Loucy (cell line): ENCODE measurements at regions not wholly inside any gene's neighbourhood (a gene's known extent, or its start where the extent isn't known, plus 50 kb on each side); places are given as distances from the start of the nearest gene placed in this dataset.

ENCODE experiments used
- H2AFZ ChIP-seq: fragments of 200-600 bp; sonication (generic); 2 replicates; pipeline ENCODE4 v1.6.0; 2016; ENCODE audit warnings: antibody characterized with exemption, mild to moderate bottlenecking, low read length, moderate library complexity
- H3F3A ChIP-seq: fragments of 200-600 bp; 2 replicates; pipeline ENCODE4 v1.6.0; 2016; ENCODE audit warnings: antibody characterized with exemption, low read depth, mild to moderate bottlenecking
- H3K27me3 ChIP-seq: fragments of 200-600 bp; sonication (generic); 2 replicates; pipeline ENCODE4 v1.6.1; 2014; ENCODE audit warnings: low read length, mild to moderate bottlenecking; ENCODE audit not compliant: insufficient read depth, poor library complexity, severe bottlenecking
- H3K36me3 ChIP-seq: fragments of 200-600 bp; sonication (generic); 2 replicates; pipeline ENCODE4 v1.6.1; 2016; ENCODE audit warnings: low read length; ENCODE audit not compliant: insufficient read depth
- H3K4me1 ChIP-seq: fragments of 200-600 bp; sonication (generic); 2 replicates; pipeline ENCODE4 v1.5.1; 2014; ENCODE audit warnings: low read length, mild to moderate bottlenecking; ENCODE audit not compliant: insufficient read depth, poor library complexity, severe bottlenecking
- H3K4me2 ChIP-seq: fragments of 200-600 bp; sonication (generic); 2 replicates; pipeline ENCODE4 v1.6.0; 2014; ENCODE audit warnings: antibody characterized with exemption, low read length, low read depth, mild to moderate bottlenecking; ENCODE audit not compliant: poor library complexity, severe bottlenecking
- H3K4me3 ChIP-seq: fragments of 200-600 bp; sonication (generic); 2 replicates; pipeline ENCODE4 v1.5.1; 2014; ENCODE audit warnings: low read length, mild to moderate bottlenecking, mixed read lengths; ENCODE audit not compliant: poor library complexity, severe bottlenecking
- H3K79me2 ChIP-seq: fragments of 200-600 bp; sonication (generic); 2 replicates; pipeline ENCODE4 v1.6.1; 2014; ENCODE audit warnings: low read length; ENCODE audit not compliant: insufficient read depth
- H3K9ac ChIP-seq: fragments of 200-600 bp; sonication (generic); 2 replicates; pipeline ENCODE4 v1.6.0; 2014; ENCODE audit warnings: mild to moderate bottlenecking, low read depth, low read length, moderate library complexity; ENCODE audit not compliant: poor library complexity, severe bottlenecking
- H3K9me2 ChIP-seq: fragments of 200-600 bp; sonication (generic); replicated peaks from 2 replicates; pipeline ENCODE4 v1.6.1; 2016; ENCODE audit warnings: low read depth, low read length, mixed read lengths
- H3K9me3 ChIP-seq: fragments of 200-600 bp; sonication (generic); 2 replicates; pipeline ENCODE4 v1.6.1; 2014; ENCODE audit warnings: mild to moderate bottlenecking, antibody characterized with exemption, low read length, low read depth; ENCODE audit not compliant: insufficient read depth
- H4K20me1 ChIP-seq: fragments of 200-600 bp; sonication (generic); 2 replicates; pipeline ENCODE4 v1.6.0; 2014; ENCODE audit warnings: antibody characterized with exemption, low read length, mild to moderate bottlenecking; ENCODE audit not compliant: insufficient read depth, poor library complexity, severe bottlenecking
- CTCF ChIP-seq: fragments of 200-600 bp; sonication (generic); conservative IDR thresholded peaks from 2 replicates; pipeline ENCODE4 v1.5.1; 2014; ENCODE audit warnings: mild to moderate bottlenecking, antibody characterized with exemption, low read length
- EZH2phosphoT487 ChIP-seq: fragments of 200-600 bp; IDR thresholded peaks from 2 replicates; pipeline ENCODE4 v1.6.1; 2018; ENCODE audit warnings: antibody characterized with exemption, mild to moderate bottlenecking, moderate library complexity, borderline replicate concordance

- no peak overlapping the region for H2AFZ ChIP-seq
- H3K36me3 ChIP-seq, result no peaks in the 10 kb centered on the region
- no peak overlapping the region for H3K4me3 ChIP-seq
- no peaks in the 10 kb centered on the region for H3K9me3 ChIP-seq
- no peaks in the 10 kb centered on the region for H3K4me1 ChIP-seq
- no peaks in the 10 kb centered on the region for H3K9me2 ChIP-seq
- H3K4me2 ChIP-seq, result no peak overlapping the region
- no peaks in the 10 kb centered on the region for H4K20me1 ChIP-seq
- no peaks in the 10 kb centered on the region for H3F3A ChIP-seq
- TF ChIP-seq CTCF (no peak), EZH2phosphoT487 (no peak)
- H3K27me3 ChIP-seq, result no peaks in the 10 kb centered on the region
- no peak overlapping the region for H3K9ac ChIP-seq
- no peaks in the 10 kb centered on the region for H3K79me2 ChIP-seq
Observed at GRCh38 chr14:53406519-53406918, 253.4 kb upstream of the DDHD1 start.

- no peaks in the 10 kb centered on the region for H3K4me1 ChIP-seq
- no peak overlapping the region for H3K4me3 ChIP-seq
- no peak overlapping the region for H3K4me2 ChIP-seq
- H3F3A ChIP-seq, result no peaks in the 10 kb centered on the region
- H3K9me2 ChIP-seq, result no peaks in the 10 kb centered on the region
- H3K27me3 ChIP-seq, result no peaks in the 10 kb centered on the region
- H2AFZ ChIP-seq, result no peak overlapping the region
- H3K79me2 ChIP-seq, result no peaks in the 10 kb centered on the region
- no peaks in the 10 kb centered on the region for H3K9me3 ChIP-seq
- H3K36me3 ChIP-seq, result no peaks in the 10 kb centered on the region
- TF ChIP-seq CTCF (no peak), EZH2phosphoT487 (no peak)
- H3K9ac ChIP-seq, result no peak overlapping the region
- no peaks in the 10 kb centered on the region for H4K20me1 ChIP-seq
Observed at GRCh38 chr14:53401646-53402045, 248.5 kb upstream of the DDHD1 start.

GRCh38 chr14:53399057-53399456 is 245.9 kb upstream of the DDHD1 start:
- H3K4me3 ChIP-seq, result no peak overlapping the region
- no peaks in the 10 kb centered on the region for H3F3A ChIP-seq
- H4K20me1 ChIP-seq, result no peaks in the 10 kb centered on the region
- no peak overlapping the region for H3K9ac ChIP-seq
- H3K79me2 ChIP-seq, result no peaks in the 10 kb centered on the region
- TF ChIP-seq EZH2phosphoT487 (no peak), CTCF (peak; percentile 61)
- no peaks in the 10 kb centered on the region for H3K36me3 ChIP-seq
- no peak overlapping the region for H2AFZ ChIP-seq
- no peaks in the 10 kb centered on the region for H3K27me3 ChIP-seq
- H3K4me1 ChIP-seq, result no peaks in the 10 kb centered on the region
- no peaks in the 10 kb centered on the region for H3K9me2 ChIP-seq
- no peaks in the 10 kb centered on the region; the same call in 1 of the 2 replicates for H3K9me3 ChIP-seq
- no peak overlapping the region for H3K4me2 ChIP-seq
